ENCODE measurements at regions not wholly inside any gene's neighbourhood (a gene's known extent, or its start where the extent isn't known, plus 50 kb on each side); places are given as distances from the start of the nearest gene placed in this dataset.

DNA sequence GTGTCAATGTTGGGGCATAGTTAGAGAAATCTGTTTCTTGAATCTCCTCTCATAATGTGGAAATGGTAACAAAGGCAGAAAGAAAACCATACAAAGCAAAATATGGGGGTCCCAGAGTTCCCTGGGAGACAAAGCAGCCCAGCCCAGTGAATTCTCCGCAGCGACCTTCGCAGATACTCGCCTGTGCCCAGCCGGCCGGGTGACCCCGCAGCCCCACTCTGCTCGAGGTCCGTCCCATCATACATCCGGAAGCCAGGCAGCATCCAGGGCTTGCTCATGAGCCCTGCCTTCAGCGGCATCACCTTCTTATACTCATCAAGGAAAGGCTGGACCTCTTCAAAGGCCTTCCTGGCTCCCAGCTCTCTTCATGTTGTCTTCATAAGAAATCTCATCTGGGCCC, 774.8 kb upstream of the ID2 start:
- no peaks in the 10 kb centered on the region for H3K27me3 ChIP-seq (replicated peaks; ENCODE audit: control insufficient read depth, insufficient read depth, low read length)
- DNase-seq = no peak
- TF ChIP-seq, protein P1, sequence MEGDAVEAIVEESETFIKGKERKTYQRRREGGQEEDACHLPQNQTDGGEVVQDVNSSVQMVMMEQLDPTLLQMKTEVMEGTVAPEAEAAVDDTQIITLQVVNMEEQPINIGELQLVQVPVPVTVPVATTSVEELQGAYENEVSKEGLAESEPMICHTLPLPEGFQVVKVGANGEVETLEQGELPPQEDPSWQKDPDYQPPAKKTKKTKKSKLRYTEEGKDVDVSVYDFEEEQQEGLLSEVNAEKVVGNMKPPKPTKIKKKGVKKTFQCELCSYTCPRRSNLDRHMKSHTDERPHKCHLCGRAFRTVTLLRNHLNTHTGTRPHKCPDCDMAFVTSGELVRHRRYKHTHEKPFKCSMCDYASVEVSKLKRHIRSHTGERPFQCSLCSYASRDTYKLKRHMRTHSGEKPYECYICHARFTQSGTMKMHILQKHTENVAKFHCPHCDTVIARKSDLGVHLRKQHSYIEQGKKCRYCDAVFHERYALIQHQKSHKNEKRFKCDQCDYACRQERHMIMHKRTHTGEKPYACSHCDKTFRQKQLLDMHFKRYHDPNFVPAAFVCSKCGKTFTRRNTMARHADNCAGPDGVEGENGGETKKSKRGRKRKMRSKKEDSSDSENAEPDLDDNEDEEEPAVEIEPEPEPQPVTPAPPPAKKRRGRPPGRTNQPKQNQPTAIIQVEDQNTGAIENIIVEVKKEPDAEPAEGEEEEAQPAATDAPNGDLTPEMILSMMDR (IDR thresholded peaks at IDR 0.05; ENCODE audit: insufficient read depth in 1 of 2, low read depth in 1 of 2, low read length in 1 of 2, severe bottlenecking in 1 of 2, unreplicated experiment in 1 of 2) = no peak
- Mint-ChIP-seq H3K9me3 (ENCODE audit: unreplicated experiment) (no peaks in the 10 kb centered on the region), H3K4me1 (ENCODE audit: low read depth, unreplicated experiment) (no peaks in the 10 kb centered on the region), H3K36me3 (ENCODE audit: insufficient read depth, unreplicated experiment) (no peaks in the 10 kb centered on the region), H3K27ac (ENCODE audit: unreplicated experiment) (no peak overlapping the region), H3K4me3 (ENCODE audit: unreplicated experiment) (no peak overlapping the region), H3K27me3 (ENCODE audit: insufficient read depth, unreplicated experiment) (peaks cover 9% of the 10 kb centered on the region)
- H3K4me3 ChIP-seq (ENCODE audit: low read depth, low read length) = no peak overlapping the region
- ChIA-PET POLR2A (no interaction called here), CTCF (no interaction called here)
- H3K36me3 ChIP-seq (ENCODE audit: control insufficient read depth, insufficient read depth, low read length) = no peaks in the 10 kb centered on the region
- intact Hi-C loops (cut with micrococcal nuclease; ENCODE audit: unreplicated experiment) = no loop called here
- BruUV-seq (replicated peaks) = no TSS peak
- H3K9me3 ChIP-seq = no peaks in the 10 kb centered on the region
- no peaks in the 10 kb centered on the region for H3K4me1 ChIP-seq

DNA sequence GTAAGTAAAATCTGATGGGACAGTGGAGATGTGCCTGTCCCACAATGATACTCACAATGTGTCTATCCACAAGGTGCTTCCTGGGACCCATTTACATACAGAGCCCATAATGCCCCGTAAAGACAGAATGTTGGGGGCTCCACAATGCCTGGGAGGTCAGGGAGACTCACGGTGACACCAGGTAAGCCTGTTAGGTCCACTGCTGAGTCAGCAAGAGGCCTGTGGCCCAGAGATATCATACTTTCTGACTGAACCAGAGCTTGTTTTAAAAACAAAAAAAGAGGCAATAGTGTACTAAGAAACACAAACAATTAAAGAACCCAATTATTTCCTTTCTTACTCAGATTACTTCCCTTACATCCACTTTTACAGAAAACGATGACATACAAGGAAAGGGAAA, 771.1 kb upstream of the ID2 start:
- H3K36me3 Mint-ChIP-seq (ENCODE audit: insufficient read depth, unreplicated experiment) = no peaks in the 10 kb centered on the region

DNA sequence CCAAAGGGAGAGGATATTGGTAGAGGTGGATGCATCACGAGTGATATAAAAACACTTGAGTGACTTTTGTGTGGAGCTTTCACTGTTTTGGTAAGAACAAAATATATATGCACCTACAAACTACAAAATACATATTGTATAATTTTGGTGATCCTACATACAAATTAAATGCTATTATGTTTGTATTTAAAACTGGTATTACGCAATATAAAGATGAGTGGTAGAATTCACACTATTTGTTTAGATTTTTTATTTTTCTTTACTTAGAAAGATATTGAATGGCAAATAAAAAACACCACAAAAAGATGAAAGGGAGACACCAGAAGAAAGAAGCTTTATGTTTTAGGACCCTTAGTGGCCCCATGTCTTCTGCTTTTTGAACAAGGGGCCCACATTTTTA, 770.7 kb upstream of the ID2 start:
- no peaks in the 10 kb centered on the region for H3K36me3 ChIP-seq (ENCODE audit: control insufficient read depth, insufficient read depth, low read length)
- Mint-ChIP-seq H3K9me3 (ENCODE audit: unreplicated experiment) (no peaks in the 10 kb centered on the region), H3K27ac (ENCODE audit: unreplicated experiment) (no peak overlapping the region), H3K4me3 (ENCODE audit: unreplicated experiment) (no peak overlapping the region), H3K36me3 (ENCODE audit: insufficient read depth, unreplicated experiment) (no peaks in the 10 kb centered on the region), H3K27me3 (ENCODE audit: insufficient read depth, unreplicated experiment) (peaks cover 5% of the 10 kb centered on the region), H3K4me1 (ENCODE audit: low read depth, unreplicated experiment) (no peaks in the 10 kb centered on the region)
- H3K4me3 ChIP-seq (ENCODE audit: low read depth, low read length) = no peak overlapping the region
- intact Hi-C loops (cut with micrococcal nuclease; ENCODE audit: unreplicated experiment) = no loop called here
- H3K9me3 ChIP-seq = no peaks in the 10 kb centered on the region
- ChIA-PET CTCF (interaction anchor here (0.6 kb wide), 1 partner anchor 103 kb away, joined by 4 read pairs; no protein-coding TSS in a partner anchor), POLR2A (no interaction called here)
- DNase-seq = no peak
- H3K27me3 ChIP-seq (replicated peaks; ENCODE audit: control insufficient read depth, insufficient read depth, low read length) = no peaks in the 10 kb centered on the region
- BruUV-seq (replicated peaks) = no TSS peak
- no peaks in the 10 kb centered on the region for H3K4me1 ChIP-seq
- TF ChIP-seq, protein P1 (IDR thresholded peaks at IDR 0.05; ENCODE audit: insufficient read depth in 1 of 2, low read depth in 1 of 2, low read length in 1 of 2, severe bottlenecking in 1 of 2, unreplicated experiment in 1 of 2) = no peak

More for the DNA sequence above, 771.1 kb upstream of the ID2 start:
- Mint-ChIP-seq H3K9me3 (ENCODE audit: unreplicated experiment) (no peaks in the 10 kb centered on the region), H3K27ac (ENCODE audit: unreplicated experiment) (no peak overlapping the region), H3K27me3 (ENCODE audit: insufficient read depth, unreplicated experiment) (peaks cover 5% of the 10 kb centered on the region), H3K4me3 (ENCODE audit: unreplicated experiment) (no peak overlapping the region), H3K4me1 (ENCODE audit: low read depth, unreplicated experiment) (no peaks in the 10 kb centered on the region)
- intact Hi-C loops (cut with micrococcal nuclease; ENCODE audit: unreplicated experiment) = no loop called here
- TF ChIP-seq, protein P1 (IDR thresholded peaks at IDR 0.05; ENCODE audit: insufficient read depth in 1 of 2, low read depth in 1 of 2, low read length in 1 of 2, severe bottlenecking in 1 of 2, unreplicated experiment in 1 of 2) = no peak
- no peaks in the 10 kb centered on the region for H3K27me3 ChIP-seq (replicated peaks; ENCODE audit: control insufficient read depth, insufficient read depth, low read length)
- H3K36me3 ChIP-seq (ENCODE audit: control insufficient read depth, insufficient read depth, low read length) = no peaks in the 10 kb centered on the region
- no peaks in the 10 kb centered on the region for H3K9me3 ChIP-seq
- no peak overlapping the region for H3K4me3 ChIP-seq (ENCODE audit: low read depth, low read length)
- ChIA-PET POLR2A (no interaction called here), CTCF (no interaction called here)
- H3K4me1 ChIP-seq = no peaks in the 10 kb centered on the region
- BruUV-seq (replicated peaks) = no TSS peak
- no peak for DNase-seq

All from Caco-2 (cell line).